ENCODE measurements at regions not wholly inside any gene's neighbourhood (a gene's known extent, or its start where the extent isn't known, plus 50 kb on each side); places are given as distances from the start of the nearest gene placed in this dataset.

DNA sequence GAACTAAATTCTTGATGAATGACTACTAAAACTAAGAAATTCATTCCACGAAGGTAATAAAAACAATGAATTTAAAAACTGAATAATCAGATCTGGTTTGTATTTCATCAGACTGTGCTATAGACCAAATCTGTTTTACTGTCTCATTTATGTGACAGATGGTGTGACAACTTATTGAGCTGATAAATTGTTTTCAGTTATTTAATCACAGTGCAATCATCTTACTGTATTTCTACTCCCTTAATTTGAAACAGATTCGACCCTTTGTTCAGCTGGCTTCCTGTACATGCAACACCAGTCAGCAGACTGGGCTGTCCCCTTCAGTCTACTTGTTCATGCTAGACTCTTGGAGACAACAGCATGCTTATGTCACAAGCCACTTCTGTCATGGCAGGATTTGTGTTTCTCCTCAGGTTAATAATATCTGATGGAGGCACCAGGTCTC lies 150.9 kb downstream of the MBL2 start:
- TF ChIP-seq, protein P1, sequence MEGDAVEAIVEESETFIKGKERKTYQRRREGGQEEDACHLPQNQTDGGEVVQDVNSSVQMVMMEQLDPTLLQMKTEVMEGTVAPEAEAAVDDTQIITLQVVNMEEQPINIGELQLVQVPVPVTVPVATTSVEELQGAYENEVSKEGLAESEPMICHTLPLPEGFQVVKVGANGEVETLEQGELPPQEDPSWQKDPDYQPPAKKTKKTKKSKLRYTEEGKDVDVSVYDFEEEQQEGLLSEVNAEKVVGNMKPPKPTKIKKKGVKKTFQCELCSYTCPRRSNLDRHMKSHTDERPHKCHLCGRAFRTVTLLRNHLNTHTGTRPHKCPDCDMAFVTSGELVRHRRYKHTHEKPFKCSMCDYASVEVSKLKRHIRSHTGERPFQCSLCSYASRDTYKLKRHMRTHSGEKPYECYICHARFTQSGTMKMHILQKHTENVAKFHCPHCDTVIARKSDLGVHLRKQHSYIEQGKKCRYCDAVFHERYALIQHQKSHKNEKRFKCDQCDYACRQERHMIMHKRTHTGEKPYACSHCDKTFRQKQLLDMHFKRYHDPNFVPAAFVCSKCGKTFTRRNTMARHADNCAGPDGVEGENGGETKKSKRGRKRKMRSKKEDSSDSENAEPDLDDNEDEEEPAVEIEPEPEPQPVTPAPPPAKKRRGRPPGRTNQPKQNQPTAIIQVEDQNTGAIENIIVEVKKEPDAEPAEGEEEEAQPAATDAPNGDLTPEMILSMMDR (conservative IDR thresholded peaks at IDR 0.05 in 1 of 2, IDR thresholded peaks at IDR 0.05 in 1 of 2; ENCODE audit: extremely low read depth in 1 of 2, insufficient read depth in 1 of 2, low read depth in 1 of 2, low read length in 2 of 2), result no peak
- no peak for TF ChIP-seq EZH2 (IDR thresholded peaks at IDR 0.05; ENCODE audit: borderline replicate concordance, low read length)
